ENCODE measurements at regions not wholly inside any gene's neighbourhood (a gene's known extent, or its start where the extent isn't known, plus 50 kb on each side); places are given as distances from the start of the nearest gene placed in this dataset.

GRCh38 chr12:31895449-31896150, 63.6 kb upstream of the RESF1 start (continued):
- TF ChIP-seq CHD2 (IDR thresholded peaks at IDR 0.05; ENCODE audit: low read length) (no peak), CTCF (IDR thresholded peaks at IDR 0.05; ENCODE audit: control extremely low read depth in 1 of 3, insufficient read depth in 1 of 3, low read depth in 1 of 3, low read length in 3 of 3) (no peak), CBX8 (IDR thresholded peaks at IDR 0.05; ENCODE audit: borderline replicate concordance, low read depth, low read length) (no peak), SIN3A (conservative IDR thresholded peaks at IDR 0.05 in 1 of 2, IDR thresholded peaks at IDR 0.05 in 1 of 2; ENCODE audit: low read depth in 1 of 2, low read length in 2 of 2) (no peak), YY1 (IDR thresholded peaks at IDR 0.05; ENCODE audit: low read depth, low read length) (no peak), SRF (IDR thresholded peaks at IDR 0.05; ENCODE audit: low read depth, low read length) (no peak), RFX5 (IDR thresholded peaks at IDR 0.05; ENCODE audit: borderline replicate concordance, low read depth, low read length) (no peak)

Data from H1 (cell line).